HEK293 (cell line): ENCODE measurements at regions not wholly inside any gene's neighbourhood (a gene's known extent, or its start where the extent isn't known, plus 50 kb on each side); places are given as distances from the start of the nearest gene placed in this dataset.

Source experiments
- CTCF ChIP-seq: fragments of 450-650 bp; formaldehyde crosslinking; IDR thresholded peaks from 2 replicates; pipeline ENCODE4 v1.5.1; 2016; ENCODE audit warnings: missing biosample characterization, missing genetic modification characterization
- ZBTB49 ChIP-seq: fragments of 450-650 bp; formaldehyde crosslinking; IDR thresholded peaks from 2 replicates; pipeline ENCODE4 v1.5.1; 2016; ENCODE audit warnings: missing biosample characterization, missing genetic modification characterization, low read depth
- ZNF335 ChIP-seq: fragments of 450-650 bp; formaldehyde crosslinking; conservative IDR thresholded peaks from 2 replicates; pipeline ENCODE4 v1.5.1; 2016; ENCODE audit warnings: missing biosample characterization, missing genetic modification characterization
- ZNF362 ChIP-seq: fragments of 450-650 bp; formaldehyde crosslinking; IDR thresholded peaks from 2 replicates; pipeline ENCODE4 v1.5.1; 2016; ENCODE audit warnings: missing biosample characterization, missing genetic modification characterization

GRCh38 chr18:78183815-78184214 is 795.8 kb upstream of the SALL3 start:
- TF ChIP-seq CTCF (tag by site-specific recombination) = no peak
- no peak for TF ChIP-seq ZNF362 (tag by site-specific recombination)
- no peak for TF ChIP-seq ZBTB49 (tag by site-specific recombination)
- TF ChIP-seq ZNF335 (tag by site-specific recombination) = no peak
